Testis (tissue), 2 donors: ENCODE measurements at regions not wholly inside any gene's neighbourhood (a gene's known extent, or its start where the extent isn't known, plus 50 kb on each side); places are given as distances from the start of the nearest gene placed in this dataset.

ENCODE experiments used
- DNase-seq: peaks from one replicate; pipeline ENCODE4 v3.0.0-alpha.2; 2019
- H3K27ac ChIP-seq, 2 donors: fragments of 200-600 bp; sonication (generic); one replicate each; pipeline ENCODE4 v1.5.1; 2019
- H3K27me3 ChIP-seq: fragments of 200-600 bp; sonication (generic); one replicate; pipeline ENCODE4 v1.5.1; 2019
- H3K36me3 ChIP-seq: fragments of 200-600 bp; sonication (generic); one replicate; pipeline ENCODE4 v1.5.1; 2017; ENCODE audit warnings: low read depth; ENCODE audit errors: missing control alignments
- H3K4me1 ChIP-seq: fragments of 200-600 bp; sonication (generic); one replicate; pipeline ENCODE4 v1.5.1; 2019
- H3K4me3 ChIP-seq, 2 donors: fragments of 200-600 bp; sonication (generic); one replicate each; pipeline ENCODE4 v1.5.1; 2017 to 2019
- H3K9me3 ChIP-seq: fragments of 200-600 bp; sonication (generic); one replicate; pipeline ENCODE4 v1.5.1; 2017
- CTCF ChIP-seq, 3 experiments: fragments of 450-650 bp in 2 of 3; fragments of 200-600 bp in 1 of 3; sonication (generic) in 1 of 3; IDR thresholded peaks; one replicate each; pipeline ENCODE4 v1.5.1; 2016 to 2019; ENCODE audit warnings: antibody characterized with exemption in 3 of 3, mild to moderate bottlenecking in 2 of 3, moderate library complexity in 1 of 3
- POLR2A ChIP-seq: fragments of 450-650 bp; IDR thresholded peaks from one replicate; pipeline ENCODE4 v1.6.1; 2017; ENCODE audit warnings: antibody characterized with exemption, mild to moderate bottlenecking, moderate library complexity
- WGBS, 2 donors: methylation state at CpG; one replicate each; pipeline ENCODE4 v1.1.5; 2018; 5-methylcytosine and 5-hydroxymethylcytosine counted together
- intact Hi-C: fragments of 100-400 bp; cut with DNase I; formaldehyde crosslinking; loops from one replicate; pipeline ENCODE4 v1.15.1; 2023; ENCODE audit warnings: low total_unique reads

- intact Hi-C loops, result no loop called here
- Histone ChIP-seq H3K36me3 (no peaks in the 10 kb centered on the region), H3K27ac (no peak overlapping the region), H3K4me3 (no peak overlapping the region), H3K9me3 (no peaks in the 10 kb centered on the region), H3K27me3 (no peaks in the 10 kb centered on the region), H3K4me1 (no peaks in the 10 kb centered on the region)
- 60 to 64% methylated on average over 3 of the region's 3 CpGs for WGBS, 2 donors
- no peak for TF ChIP-seq CTCF (IDR thresholded peaks at IDR 0.05)
- no peak for TF ChIP-seq POLR2A
- DNase-seq, result no peak
These were observed 233.6 kb upstream of the BMPER start for GRCh38 chr7:33671531-33672262.

GRCh38 chr7:33673029-33673700, 232.2 kb upstream of the BMPER start:
- DNase-seq, result no peak
- H3K4me1 ChIP-seq, result no peaks in the 10 kb centered on the region
- WGBS, 2 donors, result 71 to 88% methylated on average over 4 of the region's 4 CpGs
- no peak overlapping the region for H3K27ac ChIP-seq
- no peaks in the 10 kb centered on the region for H3K36me3 ChIP-seq
- TF ChIP-seq POLR2A (no peak), CTCF (IDR thresholded peaks at IDR 0.05) (no peak)
- H3K27me3 ChIP-seq, result no peaks in the 10 kb centered on the region
- no peak overlapping the region for H3K4me3 ChIP-seq
- H3K9me3 ChIP-seq, result no peaks in the 10 kb centered on the region
- intact Hi-C loops, result no loop called here

GRCh38 chr7:33674804-33675411, 230.4 kb upstream of the BMPER start:
- intact Hi-C loops, result no loop called here
- DNase-seq, result no peak
- Histone ChIP-seq H3K9me3 (no peaks in the 10 kb centered on the region), H3K27ac (no peak overlapping the region), H3K4me1 (no peaks in the 10 kb centered on the region), H3K4me3 (no peak overlapping the region), H3K36me3 (no peaks in the 10 kb centered on the region), H3K27me3 (no peaks in the 10 kb centered on the region)
- TF ChIP-seq POLR2A, result no peak
- TF ChIP-seq CTCF (IDR thresholded peaks at IDR 0.05), result no peak
- WGBS, 2 donors, result 69 to 78% methylated on average over 4 of the region's 4 CpGs

- 89 to 95% methylated on average over 4 of the region's 4 CpGs for WGBS, 2 donors
- Histone ChIP-seq H3K4me3 (no peak overlapping the region), H3K27ac (no peak overlapping the region), H3K4me1 (no peaks in the 10 kb centered on the region), H3K9me3 (no peaks in the 10 kb centered on the region), H3K36me3 (no peaks in the 10 kb centered on the region), H3K27me3 (no peaks in the 10 kb centered on the region)
- intact Hi-C loops, result no loop called here
- no peak for DNase-seq
- TF ChIP-seq CTCF (IDR thresholded peaks at IDR 0.05) (no peak), POLR2A (no peak)
These were observed 227.8 kb upstream of the BMPER start for GRCh38 chr7:33677556-33677955.
